ENCODE measurements at regions not wholly inside any gene's neighbourhood (a gene's known extent, or its start where the extent isn't known, plus 50 kb on each side); places are given as distances from the start of the nearest gene placed in this dataset.
A peak's percentile ranks its signal among the peaks of the same experiment; 100 is the strongest.

GRCh38 chr7:41190581-41190980, 512.3 kb downstream of the INHBA start:
- H3K9me3 Mint-ChIP-seq (ENCODE audit: low read depth), result peaks cover 7% of the 10 kb centered on the region
- peak overlapping the region; percentile 36 for H3K27ac Mint-ChIP-seq (ENCODE audit: unreplicated experiment)
- H3K4me3 Mint-ChIP-seq (ENCODE audit: unreplicated experiment), result no peak overlapping the region
- no peak for TF ChIP-seq CTCF (IDR thresholded peaks at IDR 0.05)
- H3K27me3 Mint-ChIP-seq (ENCODE audit: low read depth), result no peaks in the 10 kb centered on the region
- H3K4me1 Mint-ChIP-seq (ENCODE audit: low read depth), result peaks cover 54% of the 10 kb centered on the region
- no peaks in the 10 kb centered on the region for H3K36me3 Mint-ChIP-seq (ENCODE audit: low read depth)
- no peak for DNase-seq (ENCODE audit: low spot score)

DNA sequence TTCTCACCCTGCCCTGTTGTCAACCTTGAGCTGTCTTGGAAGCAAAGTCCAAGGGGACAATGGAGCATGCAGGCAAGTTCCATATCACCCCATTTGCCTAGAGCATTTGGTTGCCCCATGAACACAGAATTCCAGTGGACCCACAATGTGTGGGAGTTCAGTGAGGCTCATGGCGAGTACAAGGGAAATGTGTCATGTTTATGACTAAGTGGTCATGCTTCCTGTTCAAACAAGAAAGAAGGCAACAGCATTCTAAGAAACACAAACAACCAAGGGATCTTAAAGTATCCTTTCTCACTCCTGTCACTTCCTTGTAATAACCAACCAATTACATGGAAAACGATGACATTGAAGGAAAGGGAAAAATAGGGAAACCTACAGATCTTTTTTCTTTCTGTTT, 513.0 kb downstream of the INHBA start:
- no peak for DNase-seq (ENCODE audit: low spot score)
- H3K36me3 Mint-ChIP-seq (ENCODE audit: low read depth), result no peaks in the 10 kb centered on the region
- peak overlapping the region; percentile 93 for H3K27ac Mint-ChIP-seq (ENCODE audit: unreplicated experiment)
- H3K27me3 Mint-ChIP-seq (ENCODE audit: low read depth), result no peaks in the 10 kb centered on the region
- no peak overlapping the region for H3K4me3 Mint-ChIP-seq (ENCODE audit: unreplicated experiment)
- peaks cover 7% of the 10 kb centered on the region for H3K9me3 Mint-ChIP-seq (ENCODE audit: low read depth)
- peaks cover 54% of the 10 kb centered on the region for H3K4me1 Mint-ChIP-seq (ENCODE audit: low read depth)
- no peak for TF ChIP-seq CTCF (IDR thresholded peaks at IDR 0.05)

- peaks cover 54% of the 10 kb centered on the region for H3K4me1 Mint-ChIP-seq (ENCODE audit: low read depth)
- H3K9me3 Mint-ChIP-seq (ENCODE audit: low read depth), result peaks cover 7% of the 10 kb centered on the region
- H3K27ac Mint-ChIP-seq (ENCODE audit: unreplicated experiment), result peak overlapping the region; percentile 87
- no peaks in the 10 kb centered on the region for H3K27me3 Mint-ChIP-seq (ENCODE audit: low read depth)
- H3K36me3 Mint-ChIP-seq (ENCODE audit: low read depth), result no peaks in the 10 kb centered on the region
- no peak for TF ChIP-seq CTCF (IDR thresholded peaks at IDR 0.05)
- peak overlapping the region; percentile 17 for H3K4me3 Mint-ChIP-seq (ENCODE audit: unreplicated experiment)
- DNase-seq (ENCODE audit: low spot score), result no peak
Observed at GRCh38 chr7:41188163-41189130, 514.4 kb downstream of the INHBA start.

GRCh38 chr7:41187322-41187721, 515.6 kb downstream of the INHBA start:
- H3K9me3 Mint-ChIP-seq (ENCODE audit: low read depth), result peaks cover 7% of the 10 kb centered on the region

DNA sequence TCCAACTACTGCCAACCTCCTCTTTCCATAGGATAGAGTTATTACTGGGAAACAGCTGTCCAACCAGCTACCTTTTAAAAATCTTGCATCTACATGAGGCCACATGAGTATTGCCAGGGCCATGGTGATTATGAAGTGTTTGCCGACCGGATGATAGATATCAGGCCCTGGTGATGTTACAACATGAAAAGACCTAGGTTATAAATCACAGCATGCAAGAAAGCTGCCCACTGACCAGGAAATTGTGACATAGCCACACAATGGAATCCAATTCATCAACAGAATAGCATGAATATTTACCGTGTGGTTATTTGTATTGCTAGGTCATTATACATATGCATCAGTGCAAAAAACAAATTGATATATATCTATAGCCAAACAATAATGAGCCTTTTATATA, 517.0 kb downstream of the INHBA start:
- Mint-ChIP-seq H3K27me3 (ENCODE audit: low read depth) (no peaks in the 10 kb centered on the region), H3K4me3 (ENCODE audit: unreplicated experiment) (no peak overlapping the region), H3K4me1 (ENCODE audit: low read depth) (peaks cover 40% of the 10 kb centered on the region), H3K9me3 (ENCODE audit: low read depth) (peaks cover 7% of the 10 kb centered on the region), H3K36me3 (ENCODE audit: low read depth) (no peaks in the 10 kb centered on the region), H3K27ac (ENCODE audit: unreplicated experiment) (no peak overlapping the region)
- no peak for TF ChIP-seq CTCF (IDR thresholded peaks at IDR 0.05)
- no peak for DNase-seq (ENCODE audit: low spot score)

More at GRCh38 chr7:41187322-41187721, 515.6 kb downstream of the INHBA start:
- no peaks in the 10 kb centered on the region for H3K36me3 Mint-ChIP-seq (ENCODE audit: low read depth)
- no peak for TF ChIP-seq CTCF (IDR thresholded peaks at IDR 0.05)
- no peak for DNase-seq (ENCODE audit: low spot score)
- no peaks in the 10 kb centered on the region for H3K27me3 Mint-ChIP-seq (ENCODE audit: low read depth)
- H3K27ac Mint-ChIP-seq (ENCODE audit: unreplicated experiment), result peak overlapping the region; percentile 87
- no peak overlapping the region for H3K4me3 Mint-ChIP-seq (ENCODE audit: unreplicated experiment)
- H3K4me1 Mint-ChIP-seq (ENCODE audit: low read depth), result peaks cover 54% of the 10 kb centered on the region
